ENCODE measurements at regions not wholly inside any gene's neighbourhood (a gene's known extent, or its start where the extent isn't known, plus 50 kb on each side); places are given as distances from the start of the nearest gene placed in this dataset.

- Histone ChIP-seq H3K27me3 (ENCODE audit: control insufficient read depth, insufficient read depth, low read length) (no peaks in the 10 kb centered on the region), H3K4me3 (ENCODE audit: low read depth in 2 of 2, low read length in 2 of 2) (no peak overlapping the region), H3K4me1 (ENCODE audit: control insufficient read depth, insufficient read depth, low read length) (no peaks in the 10 kb centered on the region), H3K27ac (ENCODE audit: low read length) (no peak overlapping the region), H3K9me3 (ENCODE audit: control insufficient read depth, insufficient read depth, low read depth, low read length) (no peaks in the 10 kb centered on the region), H3K36me3 (ENCODE audit: control insufficient read depth, insufficient read depth, low read length) (no peaks in the 10 kb centered on the region)
- DNase-seq (ENCODE audit: low read depth, low spot score) (no peak), ATAC-seq (no peak)
- no TSS peak for BruUV-seq (replicated peaks)
- ChIA-PET POLR2A (no interaction called here), CTCF (no interaction called here)
- intact Hi-C loops (cut with micrococcal nuclease; ENCODE audit: unreplicated experiment): no loop called here
- TF ChIP-seq POLR2AphosphoS5 (IDR thresholded peaks at IDR 0.05; ENCODE audit: low read depth, low read length) (no peak), REST (IDR thresholded peaks at IDR 0.05; ENCODE audit: insufficient read depth in 1 of 2, low read depth in 2 of 2, low read length in 1 of 2) (no peak), SIN3A (IDR thresholded peaks at IDR 0.05; ENCODE audit: borderline replicate concordance, insufficient read depth, low read depth, low read length) (no peak), CTCF (IDR thresholded peaks at IDR 0.05) (no peak), TCF7L2 (IDR thresholded peaks at IDR 0.05; ENCODE audit: low read depth, low read length) (no peak)
- in situ Hi-C loops (cut with HindIII; ENCODE audit: low pct_unique_long_range_greater_than_20kb, low sequenced_read_pairs): no loop called here
These were observed 155.3 kb downstream of the MEX3B start for GRCh38 chr15:81890496-81890895.

GRCh38 chr15:81889485-81889881, 156.3 kb downstream of the MEX3B start:
- TF ChIP-seq POLR2AphosphoS5 (IDR thresholded peaks at IDR 0.05; ENCODE audit: low read depth, low read length) (no peak), TCF7L2 (IDR thresholded peaks at IDR 0.05; ENCODE audit: low read depth, low read length) (no peak), REST (IDR thresholded peaks at IDR 0.05; ENCODE audit: insufficient read depth in 1 of 2, low read depth in 2 of 2, low read length in 1 of 2) (no peak), SIN3A (IDR thresholded peaks at IDR 0.05; ENCODE audit: borderline replicate concordance, insufficient read depth, low read depth, low read length) (no peak), CTCF (IDR thresholded peaks at IDR 0.05) (no peak)
- in situ Hi-C loops (cut with HindIII; ENCODE audit: low pct_unique_long_range_greater_than_20kb, low sequenced_read_pairs): no loop called here
- Histone ChIP-seq H3K4me1 (ENCODE audit: control insufficient read depth, insufficient read depth, low read length) (no peaks in the 10 kb centered on the region), H3K27me3 (ENCODE audit: control insufficient read depth, insufficient read depth, low read length) (no peaks in the 10 kb centered on the region), H3K9me3 (ENCODE audit: control insufficient read depth, insufficient read depth, low read depth, low read length) (no peaks in the 10 kb centered on the region), H3K27ac (ENCODE audit: low read length) (no peak overlapping the region), H3K4me3 (ENCODE audit: low read depth in 2 of 2, low read length in 2 of 2) (no peak overlapping the region), H3K36me3 (ENCODE audit: control insufficient read depth, insufficient read depth, low read length) (no peaks in the 10 kb centered on the region)
- DNase-seq (ENCODE audit: low read depth, low spot score) (no peak), ATAC-seq (no peak)
- BruUV-seq (replicated peaks): no TSS peak
- intact Hi-C loops (cut with micrococcal nuclease; ENCODE audit: unreplicated experiment): no loop called here
- POLR2A ChIA-PET: no interaction called here
- CTCF ChIA-PET: no interaction called here
